D721Med (cell line): ENCODE measurements at regions not wholly inside any gene's neighbourhood (a gene's known extent, or its start where the extent isn't known, plus 50 kb on each side); places are given as distances from the start of the nearest gene placed in this dataset.

ENCODE experiments used
- DNase-seq: peaks from one replicate; pipeline ENCODE4 v3.0.0; 2011; ENCODE audit warnings: low spot score; ENCODE audit not compliant: insufficient read length
- FAIRE-seq: peaks from 2 replicates; lab custom pipeline; 2011; peaks lifted over from hg19 to GRCh38; lab: Jason Lieb, UNC
- CTCF ChIP-seq: IDR thresholded peaks from 2 replicates; pipeline ENCODE4 v1.5.1; 2012; ENCODE audit warnings: mild to moderate bottlenecking, control low read depth; ENCODE audit not compliant: insufficient read depth; ENCODE audit errors: missing control alignments

DNA sequence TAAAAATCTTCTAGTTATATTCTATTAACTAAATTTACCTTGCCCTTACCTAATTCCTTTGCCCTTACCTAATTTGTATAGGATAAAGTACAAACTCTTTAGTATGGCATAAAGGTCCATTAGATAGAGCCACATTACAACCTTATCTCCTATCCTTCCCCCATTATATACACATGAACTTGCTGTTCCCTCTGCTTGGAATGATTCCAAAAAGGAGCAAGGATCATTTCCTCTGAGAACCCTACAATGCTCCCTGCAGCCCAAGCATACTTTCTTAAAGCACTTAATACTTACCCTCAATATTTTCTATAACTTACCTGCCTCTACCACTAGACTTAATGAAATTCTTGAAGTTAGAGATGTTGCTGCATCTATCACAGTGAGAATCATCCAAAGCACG is 118.9 kb upstream of the CCDC54 start:
- no peak for FAIRE-seq
- DNase-seq = no peak
- no peak for TF ChIP-seq CTCF

- no peak for TF ChIP-seq CTCF
- DNase-seq (no peak), FAIRE-seq (no peak)
These were observed 117.0 kb upstream of the CCDC54 start for GRCh38 chr3:107260207-107260606.

DNA sequence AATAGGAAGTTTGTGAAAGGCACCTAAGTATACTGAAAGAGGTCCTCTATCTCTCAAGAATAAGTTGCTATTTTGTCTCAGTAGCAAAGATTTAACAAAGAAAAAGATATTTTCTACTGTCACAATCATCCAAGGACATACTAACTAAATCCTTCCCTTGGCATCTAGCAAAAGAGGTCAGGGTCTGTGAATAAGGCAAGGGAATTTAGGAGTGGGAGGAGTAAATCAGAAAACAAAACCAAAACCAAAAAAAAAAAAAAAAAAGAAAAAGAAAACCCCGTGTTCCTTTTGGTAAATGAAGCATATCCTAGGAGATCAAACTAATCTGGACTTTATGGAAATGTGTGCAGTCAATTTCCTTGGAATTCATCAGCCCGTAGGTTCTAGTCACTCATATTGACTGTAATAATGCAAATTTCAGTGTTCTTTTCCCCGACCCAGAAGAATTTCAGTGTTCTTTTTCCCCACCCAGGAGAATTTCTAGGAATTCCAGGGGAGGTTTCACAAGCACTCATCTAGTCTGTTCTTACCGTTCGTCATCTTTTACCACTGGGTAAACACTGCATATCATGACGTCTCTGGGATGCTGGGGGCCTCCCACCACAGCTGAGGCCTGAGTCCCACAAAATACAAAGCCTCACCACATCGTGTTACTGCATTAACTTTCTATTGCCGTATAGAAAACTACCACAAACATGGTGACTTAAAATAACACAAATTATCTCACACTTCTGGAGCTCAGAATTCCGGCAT is 113.8 kb upstream of the CCDC54 start:
- TF ChIP-seq CTCF = no peak
- DNase-seq = no peak
- FAIRE-seq = no peak

DNA sequence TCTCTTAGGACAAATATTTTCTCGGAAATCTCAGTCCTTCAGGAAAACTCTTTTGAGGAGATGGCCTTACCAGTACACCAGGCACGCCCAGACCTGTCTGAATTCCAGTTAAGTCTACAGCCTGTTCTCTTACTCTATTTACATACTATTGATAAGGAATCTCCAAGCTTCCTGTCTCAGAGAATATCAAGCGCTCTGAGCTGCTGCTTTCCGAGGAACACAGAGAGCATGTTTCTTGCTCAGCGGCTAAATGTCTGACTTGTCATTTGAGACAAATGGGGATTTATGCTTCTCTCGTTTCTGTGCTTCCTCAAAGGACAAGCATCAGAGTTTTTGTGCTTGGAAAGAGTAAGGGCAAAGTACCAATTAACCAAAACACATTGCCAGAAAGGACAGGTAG is 112.4 kb upstream of the CCDC54 start:
- FAIRE-seq = no peak
- TF ChIP-seq CTCF = no peak
- DNase-seq = no peak

DNA sequence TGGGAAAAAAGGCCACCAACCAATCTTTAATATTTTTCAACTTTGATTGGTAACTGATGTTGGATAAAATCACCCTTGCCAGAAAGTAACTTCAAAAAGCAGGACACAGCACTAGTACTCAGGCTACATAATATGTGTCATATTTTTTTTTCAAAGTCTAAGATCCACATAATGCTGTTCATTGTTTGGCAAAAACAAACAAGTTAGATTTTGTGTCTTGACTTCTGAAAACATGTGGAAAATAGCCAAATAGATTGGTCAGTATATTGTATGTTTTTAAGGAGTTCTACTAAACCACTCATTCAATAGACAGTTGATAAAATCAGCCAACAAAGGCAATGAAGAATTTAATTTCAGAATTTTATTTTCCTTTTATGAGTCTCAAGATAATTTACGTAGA is 111.7 kb upstream of the CCDC54 start:
- DNase-seq = no peak
- FAIRE-seq = no peak
- no peak for TF ChIP-seq CTCF

GRCh38 chr3:107268469-107268868 is 108.8 kb upstream of the CCDC54 start:
- DNase-seq (no peak), FAIRE-seq (no peak)
- TF ChIP-seq CTCF = no peak

- no peak for TF ChIP-seq CTCF
- no peak for FAIRE-seq
These were observed 108.1 kb upstream of the CCDC54 start for GRCh38 chr3:107269136-107269535.

More at GRCh38 chr3:107269136-107269535, 108.1 kb upstream of the CCDC54 start:
- no peak for DNase-seq
